ENCODE measurements at regions not wholly inside any gene's neighbourhood (a gene's known extent, or its start where the extent isn't known, plus 50 kb on each side); places are given as distances from the start of the nearest gene placed in this dataset.

DNA sequence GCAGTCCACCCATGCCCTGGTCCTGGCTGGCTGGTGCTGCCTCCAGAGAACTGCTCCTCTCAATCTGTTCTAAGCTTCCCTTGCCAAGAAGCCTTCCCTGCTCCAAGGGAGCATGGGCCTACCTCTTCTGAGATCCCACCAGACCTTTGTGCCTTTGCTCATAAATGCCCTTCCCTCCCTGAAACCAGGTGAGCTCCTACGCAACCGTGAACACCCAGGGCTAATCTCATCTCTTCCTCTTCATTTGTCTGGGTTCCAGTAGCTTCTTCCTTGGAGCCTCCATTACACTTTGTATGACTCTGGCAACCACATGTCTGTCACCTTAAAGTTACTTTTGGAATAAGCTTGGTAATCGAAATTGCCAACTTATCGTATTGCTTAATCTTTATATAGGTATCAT is 270.6 kb downstream of the PBX3 start:
- no peak for FAIRE-seq

DNA sequence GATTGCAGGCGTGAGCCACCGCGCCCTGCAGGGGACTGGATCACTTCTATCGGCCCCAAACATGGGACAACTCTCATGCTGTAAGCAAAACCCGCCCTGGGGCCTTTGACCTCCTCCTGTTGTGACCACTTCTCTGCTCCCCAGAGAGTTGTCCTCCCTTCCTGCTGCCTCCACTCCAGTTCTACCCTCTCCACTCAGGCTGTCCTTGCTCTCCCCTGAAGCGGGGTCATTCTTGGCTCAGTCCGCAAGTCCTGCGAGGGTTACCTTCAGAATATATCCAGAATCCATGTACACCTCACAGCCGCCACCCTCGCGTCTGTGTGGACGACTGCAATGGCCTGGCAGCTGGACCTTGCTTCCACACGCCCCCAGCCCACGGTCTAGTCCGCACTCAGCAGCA is 273.7 kb downstream of the PBX3 start:
- no peak for FAIRE-seq

DNA sequence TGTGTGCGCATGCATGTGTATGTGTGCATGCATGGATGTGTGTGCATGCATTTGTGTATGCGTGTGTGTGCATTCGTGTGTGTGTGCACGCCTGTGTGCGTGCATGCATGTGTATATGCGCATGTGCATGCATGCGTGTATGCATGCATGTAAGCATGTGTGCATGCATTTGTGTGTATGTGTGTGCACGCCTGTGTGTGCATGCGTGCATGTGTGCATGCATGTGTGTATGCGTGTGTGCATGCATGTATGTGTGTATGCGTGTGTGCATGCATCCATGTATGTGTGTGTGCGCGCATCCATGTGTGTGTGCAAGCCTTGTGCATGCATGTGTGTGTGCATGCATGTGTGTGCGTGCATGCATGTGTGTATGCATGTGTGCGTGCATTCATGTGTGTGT is 276.8 kb downstream of the PBX3 start:
- no peak for FAIRE-seq

DNA sequence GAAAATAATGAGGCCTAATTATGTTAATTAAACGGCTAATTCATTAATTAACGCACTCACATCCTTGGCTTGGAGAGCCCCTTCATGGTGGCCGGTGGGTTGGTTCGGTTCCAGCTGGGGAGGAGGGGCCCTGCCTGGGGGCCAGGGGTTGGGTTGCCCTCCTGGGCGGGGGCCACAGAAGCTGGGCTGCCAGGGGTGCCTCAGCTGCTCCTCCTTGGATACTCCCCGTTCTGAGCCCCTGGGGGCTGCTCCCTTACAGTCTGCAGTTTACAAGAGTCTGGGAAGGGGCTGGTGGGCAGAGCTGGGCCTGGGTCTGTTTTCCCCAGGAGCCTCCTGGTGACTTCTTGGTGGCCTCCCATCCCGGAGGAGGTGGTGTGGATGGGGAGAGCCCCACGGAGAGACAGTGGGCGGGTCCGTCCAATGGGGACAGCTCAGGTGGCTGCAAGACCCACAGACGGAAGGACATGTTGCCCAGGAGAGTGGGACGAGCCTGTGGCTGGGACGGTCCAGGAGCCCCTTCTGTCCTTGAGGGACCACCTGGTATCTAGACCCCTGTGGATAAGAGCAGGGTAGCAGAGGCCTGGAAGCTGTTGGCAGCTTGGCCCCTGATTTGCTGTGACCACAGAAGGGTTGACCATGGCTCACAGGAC is 277.5 kb downstream of the PBX3 start:
- no peak for FAIRE-seq

DNA sequence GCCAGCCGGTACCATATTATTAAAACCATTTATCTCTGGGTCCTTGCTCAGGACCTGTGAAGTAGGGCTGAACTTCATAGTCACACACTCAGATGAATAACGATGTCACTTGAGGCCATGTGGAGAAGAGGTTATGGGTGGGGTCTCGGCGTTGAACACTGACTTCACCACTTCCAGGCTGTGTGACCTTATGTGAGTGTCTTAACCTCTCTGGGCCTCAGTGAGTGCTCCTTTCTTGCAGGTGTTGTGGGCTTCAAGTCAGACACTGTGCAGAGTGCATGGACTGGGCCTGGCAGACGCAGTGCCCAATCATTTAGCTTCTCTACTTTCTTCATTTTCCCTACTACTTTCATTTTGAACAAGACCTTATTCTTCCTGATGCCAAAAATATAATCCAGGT is 278.8 kb downstream of the PBX3 start:
- FAIRE-seq, result no peak

DNA sequence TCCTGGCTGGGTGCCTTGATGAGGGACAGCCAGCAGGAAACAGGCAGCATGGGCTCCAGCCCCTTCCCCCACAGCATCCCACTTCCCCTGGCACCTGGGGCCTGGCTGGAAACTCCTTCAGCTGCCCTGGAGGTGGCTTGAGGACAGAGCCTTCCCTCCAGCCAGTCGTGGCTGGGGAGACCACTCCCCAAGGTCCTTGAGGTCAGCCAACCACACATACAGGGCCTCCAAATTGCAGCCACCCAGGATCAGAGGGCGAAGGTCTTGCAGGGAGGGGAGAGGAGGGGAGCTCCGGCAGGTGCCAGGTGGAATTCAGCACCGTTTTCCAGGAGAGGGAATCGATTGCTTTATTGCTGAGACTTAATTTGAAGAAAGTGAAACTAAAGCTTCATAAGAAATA is 280.4 kb downstream of the PBX3 start:
- no peak for FAIRE-seq

DNA sequence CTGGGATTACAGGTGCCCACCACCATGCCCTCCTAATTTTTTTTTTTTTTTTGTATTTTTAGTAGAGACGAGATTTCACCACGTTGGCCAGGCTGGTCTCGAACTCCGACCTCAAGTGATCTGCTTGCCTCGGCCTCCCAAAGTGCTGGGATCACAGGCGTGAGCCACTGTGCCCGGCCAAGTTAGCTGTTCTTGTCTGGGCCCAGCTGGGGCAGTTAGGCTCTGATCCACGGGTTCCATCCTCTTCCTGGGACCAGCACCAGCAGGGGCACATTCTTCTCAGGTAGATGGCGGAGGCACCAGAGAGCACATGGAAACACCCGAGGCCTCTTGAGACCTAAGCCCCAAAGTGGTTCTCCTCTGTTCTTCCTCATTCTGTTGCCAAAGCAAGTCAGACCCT is 281.6 kb downstream of the PBX3 start:
- FAIRE-seq, result no peak

DNA sequence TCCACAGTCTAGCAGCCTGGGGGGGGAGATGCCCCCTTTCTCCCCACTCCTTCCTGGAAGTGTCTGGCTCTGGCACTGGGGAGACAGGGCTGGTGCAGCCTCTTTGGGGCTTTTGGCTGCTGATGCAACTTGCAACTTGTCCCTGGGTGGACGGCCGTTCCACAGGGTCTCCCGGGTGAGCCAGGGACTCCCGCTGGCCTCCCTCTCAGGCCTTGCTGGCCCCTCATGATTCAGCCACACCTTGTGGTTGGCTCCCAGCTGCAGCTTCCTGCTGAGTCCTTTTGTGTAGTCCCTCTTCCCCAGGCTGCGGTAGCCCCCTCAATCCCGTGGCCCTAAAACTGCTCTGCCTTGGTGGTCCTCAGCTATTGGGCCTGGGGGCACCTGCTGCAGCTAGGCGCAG is 283.5 kb downstream of the PBX3 start:
- no peak for FAIRE-seq

DNA sequence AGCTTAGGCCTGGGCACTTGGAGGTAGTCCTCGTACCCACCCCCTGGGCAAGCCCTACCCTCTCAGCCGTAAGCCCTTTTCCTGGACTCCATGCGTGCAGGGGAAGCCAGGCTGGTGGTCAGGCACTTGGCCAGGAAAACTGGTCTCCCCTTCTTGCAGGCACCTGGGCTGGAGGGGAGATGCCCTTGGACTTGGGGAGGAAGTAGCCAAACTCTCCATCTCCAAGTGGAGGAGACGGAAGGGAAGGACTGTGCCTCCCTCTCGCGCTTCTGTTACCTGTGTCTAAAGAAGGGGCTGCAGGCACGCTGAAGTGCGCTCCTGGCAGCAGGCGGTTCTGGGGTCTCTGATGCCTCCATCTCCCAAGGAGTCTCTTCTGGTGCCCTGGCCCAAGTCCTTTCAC is 283.9 kb downstream of the PBX3 start:
- FAIRE-seq, result no peak

DNA sequence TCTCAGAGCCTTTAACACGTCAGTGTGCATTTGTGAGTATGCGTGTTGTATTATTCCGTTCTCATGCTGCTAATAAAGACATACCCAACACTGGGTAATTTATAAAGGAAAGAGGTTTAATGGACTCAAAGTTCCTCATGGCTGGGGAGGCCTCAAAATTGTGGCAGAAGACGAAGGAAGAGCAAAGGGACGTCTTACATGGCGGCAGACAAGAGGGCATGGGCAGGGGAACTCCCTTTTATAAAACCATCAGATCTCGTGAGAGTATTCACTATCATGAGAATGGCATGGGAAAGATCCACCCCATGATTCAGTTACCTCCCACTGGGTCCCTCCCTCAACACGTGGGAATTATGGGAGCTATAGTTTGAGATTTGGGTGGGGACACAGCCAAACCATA is 285.0 kb downstream of the PBX3 start:
- FAIRE-seq, result no peak

DNA sequence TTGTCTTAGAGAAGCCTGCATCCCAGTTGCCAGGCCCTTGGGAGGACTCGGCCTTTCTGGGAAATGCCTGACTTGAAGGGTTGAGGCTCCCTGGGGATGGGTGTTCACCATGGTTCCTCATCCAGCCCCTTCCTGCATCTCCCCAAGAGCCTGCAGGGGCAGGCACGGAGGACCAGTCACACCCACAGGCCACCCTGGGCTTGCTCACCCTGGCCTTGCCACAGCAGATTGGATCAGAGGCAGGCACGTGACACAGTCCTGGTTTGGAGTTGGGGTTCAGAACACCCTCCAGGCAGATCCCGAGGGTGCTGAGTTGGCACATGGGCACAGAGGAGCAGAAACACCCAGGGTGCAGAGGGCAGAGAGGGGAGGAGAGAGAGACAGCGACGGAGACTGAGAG is 286.1 kb downstream of the PBX3 start:
- FAIRE-seq, result no peak

DNA sequence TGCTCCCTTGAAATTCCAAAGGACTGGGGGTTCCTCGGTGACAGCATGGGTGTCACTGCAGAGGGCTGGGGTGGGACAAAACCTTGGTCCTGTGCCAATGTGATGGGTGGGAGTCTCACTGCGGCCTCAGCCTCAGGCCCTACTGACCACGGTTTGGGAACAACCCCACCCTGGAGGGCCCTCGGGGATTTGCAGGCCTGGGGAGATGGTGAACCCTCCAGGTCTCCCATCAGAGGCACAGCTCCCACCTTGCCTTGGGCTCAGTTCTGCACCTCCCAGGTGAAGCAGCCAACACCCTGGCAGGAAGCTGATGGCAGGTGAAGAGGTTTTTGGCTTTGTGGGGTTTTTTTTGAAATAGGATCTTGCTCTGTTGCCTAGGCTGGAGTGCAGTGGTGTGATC is 286.8 kb downstream of the PBX3 start:
- FAIRE-seq, result no peak

DNA sequence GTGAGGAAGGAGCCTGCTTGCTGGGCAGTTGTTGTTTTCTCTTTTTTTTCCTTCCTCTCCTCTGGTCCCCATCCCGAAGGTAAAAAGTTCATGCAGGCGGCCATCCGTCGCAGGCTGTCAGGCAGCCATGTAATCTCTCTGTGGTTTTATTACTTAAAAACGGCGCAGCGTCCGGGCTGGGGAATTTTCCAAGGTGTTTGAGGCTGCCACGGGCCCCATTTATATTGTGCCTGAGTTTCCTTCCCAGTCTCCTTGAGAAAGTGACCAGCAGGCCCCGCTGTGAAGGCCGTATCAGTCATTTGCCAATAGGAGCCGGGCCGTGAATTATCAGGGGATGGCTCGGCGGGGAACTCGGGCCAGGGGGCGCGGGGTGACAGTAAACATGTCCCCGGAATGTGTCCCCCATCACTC is 289.7 kb downstream of the PBX3 start:
- FAIRE-seq, result no peak

DNA sequence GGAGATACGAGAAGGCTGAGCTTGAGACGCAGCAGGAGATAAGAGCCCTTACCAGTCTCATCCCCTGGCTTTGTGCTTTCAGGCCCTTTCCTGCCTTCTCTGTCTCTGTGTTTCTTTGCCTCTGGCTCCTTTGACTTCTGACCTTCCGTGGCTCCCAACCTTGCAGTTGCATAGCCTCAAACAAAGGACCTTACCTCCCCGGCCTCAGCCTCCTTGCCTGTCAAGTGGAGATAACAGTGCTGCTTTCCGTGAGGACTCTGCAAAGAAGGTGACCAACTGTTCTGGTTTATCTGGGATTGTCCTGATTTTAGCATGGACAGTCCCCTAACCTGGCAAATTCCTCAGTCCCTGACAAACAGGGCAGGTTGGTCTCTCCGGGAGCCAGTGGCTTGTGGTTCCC is 287.8 kb upstream of the MVB12B start:
- no peak for FAIRE-seq

DNA sequence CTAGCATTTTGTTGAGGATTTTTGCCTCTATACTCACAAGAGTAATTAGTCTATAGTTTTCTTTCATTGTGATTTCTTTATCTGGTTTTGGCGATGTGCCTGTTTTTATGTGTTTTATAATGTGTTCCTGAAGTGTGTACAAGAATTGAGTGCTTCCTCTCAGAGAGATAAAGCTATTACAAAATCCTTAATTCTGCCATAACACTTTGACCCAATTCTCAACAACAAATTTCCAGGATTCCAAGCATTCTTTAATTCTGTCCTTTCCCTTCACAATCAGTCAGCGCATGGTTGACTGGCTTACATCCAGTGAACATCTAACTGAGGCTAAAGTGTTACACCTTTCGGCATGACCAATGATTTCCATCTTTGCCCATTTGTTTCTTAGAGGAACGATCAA is 282.9 kb upstream of the MVB12B start:
- FAIRE-seq, result no peak

DNA sequence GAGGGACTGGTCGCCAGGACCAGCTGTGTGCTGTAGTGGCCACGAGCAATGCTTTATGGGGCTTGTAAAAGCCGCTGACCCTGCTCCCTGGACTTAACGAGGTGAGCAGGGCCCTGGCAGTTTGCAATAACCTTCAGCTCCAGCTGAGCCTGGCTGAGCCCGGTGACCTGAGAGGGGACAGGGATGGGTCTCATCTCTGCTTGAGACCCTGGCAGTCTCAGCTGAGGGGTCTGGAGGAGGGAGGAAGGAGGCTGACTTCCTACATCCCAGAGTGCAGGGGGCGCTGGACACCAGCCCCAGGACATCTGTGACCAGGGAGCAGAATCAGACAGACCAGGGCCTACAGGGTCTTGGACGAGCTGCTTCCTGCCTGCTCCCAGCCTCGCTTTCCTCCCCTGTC is 277.5 kb upstream of the MVB12B start:
- FAIRE-seq, result no peak

DNA sequence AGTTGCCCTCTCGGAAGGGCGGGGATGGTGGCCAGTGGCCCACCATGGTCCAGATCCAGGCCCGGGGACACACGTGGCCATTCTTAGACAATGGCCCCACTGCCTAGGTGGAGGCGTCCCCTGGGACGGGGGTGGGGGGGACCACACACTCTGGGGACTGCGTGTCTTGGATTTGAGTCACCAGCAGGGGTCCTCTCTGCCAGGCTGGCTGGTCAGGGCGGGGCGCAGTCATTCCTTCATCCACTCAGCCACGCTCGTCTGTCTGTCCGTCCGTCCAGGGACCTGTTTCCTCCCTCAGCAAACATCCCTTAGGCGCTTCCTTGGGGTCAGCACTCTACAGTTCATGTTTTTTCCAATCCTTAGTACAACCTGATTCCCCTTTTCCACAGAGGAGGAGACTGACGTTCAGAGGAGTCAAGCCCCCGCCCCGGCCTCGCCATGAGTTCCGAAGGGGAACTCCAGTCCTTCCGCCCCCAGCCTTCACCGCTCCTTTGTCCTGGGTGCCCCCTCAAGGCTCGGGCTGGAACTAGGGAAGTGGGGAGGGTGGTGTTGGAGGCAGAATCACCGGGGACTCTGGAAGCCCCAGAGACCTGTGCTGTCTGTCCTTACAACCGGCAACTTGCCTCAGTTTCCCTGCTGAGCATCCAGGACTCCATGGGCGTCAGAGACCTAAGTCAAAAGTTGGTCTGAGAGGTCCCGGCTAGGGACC is 276.6 kb upstream of the MVB12B start:
- FAIRE-seq, result no peak

DNA sequence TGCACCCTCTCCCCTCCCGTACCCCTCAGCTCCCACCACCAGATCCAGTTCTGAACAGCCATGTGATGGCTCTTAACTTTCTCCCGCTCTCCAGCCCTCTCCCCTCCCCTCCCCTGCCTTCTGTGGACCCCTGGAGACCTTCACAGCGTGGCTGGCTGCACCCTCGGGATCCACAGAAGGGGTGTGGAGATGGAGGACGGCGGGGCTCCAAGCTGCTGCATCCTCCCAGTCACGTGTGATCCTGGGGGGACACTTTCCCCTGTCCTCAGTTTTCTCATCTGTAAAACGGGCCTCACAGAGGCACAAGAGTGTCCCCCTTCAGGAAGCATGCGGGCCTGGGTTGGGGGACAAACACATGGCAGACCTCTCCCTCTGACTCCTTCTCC is 276.0 kb upstream of the MVB12B start:
- no peak for FAIRE-seq

DNA sequence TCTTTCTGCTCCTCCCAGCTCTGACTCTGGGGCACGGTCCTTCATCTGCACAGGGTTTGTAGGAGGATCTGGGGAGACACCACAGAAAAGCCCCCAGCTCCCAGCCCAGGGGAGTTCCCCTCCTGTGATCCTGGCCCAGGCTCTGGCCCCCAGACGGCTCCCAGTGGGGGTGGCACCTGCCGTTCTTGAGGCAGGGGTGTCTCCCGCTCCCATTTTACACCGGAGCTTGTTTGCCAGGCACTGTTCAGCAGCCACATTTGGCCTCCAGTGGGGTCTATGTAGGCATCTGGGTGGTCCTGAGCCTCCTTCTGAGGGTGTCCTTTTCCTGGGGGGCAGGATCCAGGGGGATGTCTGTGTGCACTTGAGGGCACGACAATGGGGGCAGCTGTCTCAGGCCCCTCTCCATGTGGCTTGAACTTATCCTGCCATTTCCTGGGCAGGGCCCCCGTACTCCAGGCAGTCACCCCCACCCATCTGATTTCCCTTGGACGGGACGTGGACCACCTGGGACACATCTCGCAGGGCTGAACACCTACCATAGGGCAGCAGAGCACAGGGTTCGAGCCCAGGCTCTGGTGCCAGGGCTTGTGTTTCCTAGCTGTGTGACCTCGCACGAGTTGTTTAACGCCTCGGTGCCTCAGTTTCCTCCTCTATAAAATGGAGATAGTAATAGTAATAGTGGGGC is 275.0 kb upstream of the MVB12B start:
- FAIRE-seq, result no peak

DNA sequence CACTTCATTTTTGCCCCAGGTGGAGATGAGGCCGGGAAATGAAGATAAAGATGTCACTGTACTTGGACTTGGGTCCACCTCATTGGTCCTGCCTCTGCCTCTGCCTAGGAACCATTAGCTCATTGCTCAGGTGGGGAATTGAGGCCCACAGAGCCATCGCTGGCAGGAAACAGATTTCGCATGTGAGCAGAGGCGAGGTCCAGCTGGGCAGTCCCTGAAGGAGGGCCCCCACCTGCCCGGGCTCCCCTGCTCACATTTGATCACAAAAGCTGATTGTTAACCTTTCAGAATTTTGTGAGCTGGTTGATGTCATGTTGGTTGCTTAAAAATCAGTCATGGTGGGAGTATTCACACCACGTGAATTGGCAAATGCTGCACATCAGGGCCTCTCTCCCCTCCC is 273.8 kb upstream of the MVB12B start:
- FAIRE-seq, result no peak

DNA sequence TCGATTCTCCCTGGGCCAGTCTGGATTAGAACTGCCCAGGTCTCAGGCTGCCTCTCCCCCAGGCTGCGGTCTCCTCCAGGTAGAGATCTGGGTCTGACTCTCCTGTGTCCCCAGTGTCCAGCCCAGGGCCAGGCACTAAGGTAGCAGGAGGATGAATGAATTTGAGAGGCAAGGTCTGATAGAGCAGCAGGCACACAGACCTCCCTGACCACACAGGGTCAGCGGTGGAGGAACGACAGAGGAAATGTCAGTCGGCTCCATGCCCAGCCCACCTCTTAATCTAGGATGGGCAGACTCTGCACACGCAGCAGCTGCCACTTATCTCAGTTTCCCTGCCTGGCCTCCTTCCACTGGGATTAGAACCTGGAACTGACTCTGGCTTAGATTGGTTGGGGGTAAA is 272.7 kb upstream of the MVB12B start:
- FAIRE-seq, result no peak

DNA sequence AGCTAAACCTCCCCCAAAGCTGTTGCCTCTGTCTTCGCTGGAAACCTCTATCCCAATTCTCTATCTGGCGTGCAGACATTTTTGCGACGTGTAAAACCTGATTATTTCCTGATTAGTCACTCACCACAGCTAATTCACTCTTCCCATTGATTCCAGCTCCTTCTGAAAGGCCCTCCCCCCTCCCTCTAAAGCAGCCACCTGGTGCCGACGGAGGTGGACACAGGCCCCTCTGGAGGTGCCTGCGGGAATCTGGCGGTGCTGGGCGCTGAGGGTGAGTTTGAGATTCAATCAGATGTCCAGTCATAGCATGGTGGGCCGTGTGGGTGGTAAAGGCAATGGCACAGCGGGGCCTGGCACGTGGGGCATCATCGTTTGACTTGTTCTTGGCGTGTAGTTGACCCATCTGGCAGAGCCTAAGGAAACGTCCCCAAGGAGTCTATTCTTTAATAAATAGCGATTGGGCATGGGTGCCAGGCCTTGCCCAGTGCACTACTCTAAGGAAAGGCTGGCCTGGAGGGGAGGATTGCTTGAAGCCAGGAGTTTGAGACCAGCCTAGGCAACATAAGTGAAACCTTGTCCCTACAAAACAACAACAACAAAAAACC is 271.1 kb upstream of the MVB12B start:
- no peak for FAIRE-seq

DNA sequence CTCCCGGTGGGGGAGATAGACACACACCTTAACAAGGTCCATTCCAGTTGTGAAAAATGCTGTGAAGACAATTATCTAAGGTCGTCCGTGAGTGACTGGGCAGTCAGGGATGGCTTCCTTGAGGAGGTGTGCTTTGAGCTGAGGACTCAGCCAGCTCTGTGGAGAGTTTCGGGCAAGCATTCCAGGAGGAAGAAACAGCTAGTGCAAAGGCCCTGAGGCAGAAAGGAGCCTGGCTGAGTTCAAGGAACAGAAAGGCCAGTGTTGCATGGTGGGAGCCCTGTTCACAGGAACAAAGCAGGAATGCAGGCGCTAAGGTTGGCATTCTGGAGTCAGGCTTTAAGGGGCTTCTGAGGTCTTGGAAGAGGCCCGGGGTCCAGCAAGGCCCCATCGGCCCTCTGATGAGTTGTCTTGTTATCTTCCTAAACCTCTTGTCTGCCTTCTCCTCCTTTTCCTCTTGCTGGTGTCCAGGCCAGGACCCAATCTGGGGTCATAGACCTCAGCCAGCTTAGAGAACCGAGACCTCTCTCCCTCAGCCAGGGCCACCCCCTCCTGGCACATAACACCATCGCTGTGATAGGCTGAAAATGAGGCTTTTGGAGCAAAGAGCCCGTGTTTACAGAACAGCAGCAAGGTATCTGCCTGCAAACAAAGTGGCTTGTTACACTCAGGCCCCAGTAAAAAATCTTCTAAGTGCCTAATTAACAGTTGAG is 270.2 kb upstream of the MVB12B start:
- no peak for FAIRE-seq

Measured in G401.6 (cell line).